ENCODE measurements at regions not wholly inside any gene's neighbourhood (a gene's known extent, or its start where the extent isn't known, plus 50 kb on each side); places are given as distances from the start of the nearest gene placed in this dataset.

DNA sequence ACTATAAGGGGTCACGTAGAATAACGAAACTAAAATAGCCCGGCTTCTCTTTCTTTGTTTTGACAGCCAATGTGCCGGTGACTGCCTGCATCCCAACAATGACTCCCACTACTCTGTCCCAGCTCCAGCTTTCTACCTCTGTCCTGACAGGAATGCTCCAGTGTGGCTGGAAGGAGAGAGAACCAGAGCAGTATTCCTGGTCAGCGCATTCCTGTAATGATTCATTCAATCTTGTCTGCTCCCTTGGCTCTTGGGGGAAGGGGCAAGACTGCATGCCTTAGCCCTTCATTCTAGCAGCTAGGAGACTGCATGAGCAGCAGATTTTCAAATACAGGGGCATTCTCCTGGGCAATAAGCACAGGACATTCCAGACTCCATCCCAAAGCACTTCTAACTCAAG lies 132.1 kb upstream of the PRMT6 start:
- TF ChIP-seq, protein P1, sequence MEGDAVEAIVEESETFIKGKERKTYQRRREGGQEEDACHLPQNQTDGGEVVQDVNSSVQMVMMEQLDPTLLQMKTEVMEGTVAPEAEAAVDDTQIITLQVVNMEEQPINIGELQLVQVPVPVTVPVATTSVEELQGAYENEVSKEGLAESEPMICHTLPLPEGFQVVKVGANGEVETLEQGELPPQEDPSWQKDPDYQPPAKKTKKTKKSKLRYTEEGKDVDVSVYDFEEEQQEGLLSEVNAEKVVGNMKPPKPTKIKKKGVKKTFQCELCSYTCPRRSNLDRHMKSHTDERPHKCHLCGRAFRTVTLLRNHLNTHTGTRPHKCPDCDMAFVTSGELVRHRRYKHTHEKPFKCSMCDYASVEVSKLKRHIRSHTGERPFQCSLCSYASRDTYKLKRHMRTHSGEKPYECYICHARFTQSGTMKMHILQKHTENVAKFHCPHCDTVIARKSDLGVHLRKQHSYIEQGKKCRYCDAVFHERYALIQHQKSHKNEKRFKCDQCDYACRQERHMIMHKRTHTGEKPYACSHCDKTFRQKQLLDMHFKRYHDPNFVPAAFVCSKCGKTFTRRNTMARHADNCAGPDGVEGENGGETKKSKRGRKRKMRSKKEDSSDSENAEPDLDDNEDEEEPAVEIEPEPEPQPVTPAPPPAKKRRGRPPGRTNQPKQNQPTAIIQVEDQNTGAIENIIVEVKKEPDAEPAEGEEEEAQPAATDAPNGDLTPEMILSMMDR (IDR thresholded peaks at IDR 0.05), result no peak
- TF ChIP-seq EZH2 (IDR thresholded peaks at IDR 0.05; ENCODE audit: borderline replicate concordance, insufficient read depth, low read depth, low read length, poor library complexity, severe bottlenecking), result no peak
